ENCODE measurements at regions not wholly inside any gene's neighbourhood (a gene's known extent, or its start where the extent isn't known, plus 50 kb on each side); places are given as distances from the start of the nearest gene placed in this dataset.
"Not testable (repeated sequence)": the region's sequence is repeated elsewhere in the genome, so short reads cannot be mapped to it uniquely, and the experiment has no call there.

DNA sequence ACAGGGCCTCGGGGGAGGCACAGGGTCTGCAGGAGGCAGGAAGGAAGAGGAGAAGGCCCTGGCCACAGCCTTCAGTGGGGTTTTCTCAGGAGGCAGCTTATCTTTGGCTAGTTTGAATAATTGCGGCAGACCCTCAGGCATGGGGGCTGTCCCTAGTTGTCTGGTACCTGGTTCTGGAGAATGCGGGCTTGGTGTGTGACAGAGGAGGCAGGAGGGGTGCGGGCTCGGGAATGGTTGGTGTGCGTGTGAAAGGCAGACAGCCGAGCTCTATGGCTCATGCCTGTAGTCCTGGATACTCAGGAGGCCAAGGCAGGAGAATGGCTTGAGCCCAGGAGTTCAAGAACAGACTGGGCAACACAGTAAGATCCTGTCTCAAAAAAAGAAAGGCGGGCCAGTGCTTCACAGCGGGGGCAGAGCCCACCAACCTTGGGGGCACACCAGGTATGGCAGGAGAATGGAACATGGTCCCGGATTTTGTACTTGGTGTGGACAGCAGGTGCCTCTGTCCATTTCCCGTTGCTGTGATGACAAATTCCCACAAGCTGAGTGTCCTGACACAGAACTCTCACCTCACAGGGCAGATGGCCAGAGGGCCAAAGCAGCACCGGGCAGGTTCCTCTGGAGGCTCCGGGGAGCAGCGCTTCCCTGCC lies 640.6 kb downstream of the TBC1D22A start:
- Histone ChIP-seq H3K36me3 (ENCODE audit: insufficient read depth, low read length) (no peaks in the 10 kb centered on the region), H3K27ac (ENCODE audit: low read depth, low read length) (no peak overlapping the region), H3K9me3 (ENCODE audit: low read length) (no peaks in the 10 kb centered on the region), H3K4me1 (ENCODE audit: insufficient read depth, low read length) (no peaks in the 10 kb centered on the region), H3K27me3 (ENCODE audit: control insufficient read depth in 1 of 2, insufficient read depth in 2 of 2, low read length in 2 of 2) (peaks cover 0 to 4% of the 10 kb centered on the region in 2 donors), H3K9ac (ENCODE audit: low read length) (no peak overlapping the region), H3K4me3 (ENCODE audit: low read depth in 1 of 2, low read length in 2 of 2) (no peak overlapping the region)

DNA sequence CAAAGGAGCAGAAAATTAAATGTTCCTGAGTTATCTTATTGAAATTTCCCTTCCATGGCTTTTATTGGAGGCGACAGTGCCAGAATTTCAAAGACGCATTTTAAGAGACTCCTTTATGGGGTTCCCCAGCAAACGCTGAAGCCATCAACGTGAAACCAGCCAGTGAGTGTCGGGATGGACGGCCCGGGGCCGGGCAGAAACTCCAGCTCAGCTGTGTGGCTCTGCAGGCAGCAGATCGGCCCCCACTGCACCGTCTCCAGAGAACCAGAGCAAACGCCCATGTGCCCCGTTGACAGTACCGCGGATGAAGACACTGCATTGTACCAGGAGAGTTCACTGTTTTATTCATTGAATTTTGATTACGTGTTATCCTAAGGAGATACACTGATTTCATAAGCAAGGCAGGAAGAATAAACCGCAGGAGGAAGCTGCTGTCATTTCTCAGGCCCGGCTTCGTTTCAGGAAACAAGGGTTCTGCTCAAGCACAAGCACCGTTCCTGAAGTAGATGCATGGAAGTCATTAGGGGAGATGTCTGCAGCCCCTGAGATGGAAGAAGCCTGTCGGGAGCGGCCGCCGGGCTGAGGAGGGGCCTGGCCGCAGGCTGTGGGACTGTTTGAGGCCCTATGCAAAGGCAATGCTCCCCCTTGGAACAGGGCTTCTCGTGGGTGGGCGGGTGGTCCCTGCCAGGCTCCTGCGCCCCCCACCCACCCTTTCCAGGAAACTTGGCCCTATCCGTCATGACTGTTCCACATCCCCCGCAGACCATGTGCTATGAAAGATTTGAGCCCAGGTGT lies 639.7 kb downstream of the TBC1D22A start:
- peaks cover 0 to 4% of the 10 kb centered on the region in 2 donors for H3K27me3 ChIP-seq (ENCODE audit: control insufficient read depth in 1 of 2, insufficient read depth in 2 of 2, low read length in 2 of 2)
- H3K4me1 ChIP-seq (ENCODE audit: insufficient read depth, low read length), result no peaks in the 10 kb centered on the region
- H3K36me3 ChIP-seq (ENCODE audit: insufficient read depth, low read length), result no peaks in the 10 kb centered on the region
- no peak overlapping the region for H3K4me3 ChIP-seq (ENCODE audit: low read depth in 1 of 2, low read length in 2 of 2)
- no peak overlapping the region for H3K27ac ChIP-seq (ENCODE audit: low read depth, low read length)
- H3K9ac ChIP-seq (ENCODE audit: low read length), result no peak overlapping the region
- H3K9me3 ChIP-seq (ENCODE audit: low read length), result no peaks in the 10 kb centered on the region

DNA sequence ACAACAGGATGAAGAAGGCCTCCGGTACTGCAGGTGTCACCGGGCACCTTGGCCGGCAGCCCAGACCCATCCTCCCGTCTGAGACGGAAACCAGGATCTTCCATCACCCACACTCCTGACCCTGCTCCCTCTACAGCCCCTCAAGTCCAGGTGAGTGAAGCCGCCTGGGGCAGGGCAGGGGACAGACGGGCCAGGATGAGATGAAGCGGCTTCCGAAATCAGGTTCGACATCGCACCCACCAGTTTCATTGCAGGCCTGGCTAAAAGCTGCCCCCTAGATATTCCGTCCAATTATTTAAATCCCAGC lies 639.1 kb downstream of the TBC1D22A start:
- no peak overlapping the region for H3K9ac ChIP-seq (ENCODE audit: low read length)
- no peaks in the 10 kb centered on the region for H3K9me3 ChIP-seq (ENCODE audit: low read length)
- H3K4me3 ChIP-seq (ENCODE audit: low read depth in 1 of 2, low read length in 2 of 2), result no peak overlapping the region
- H3K27me3 ChIP-seq (ENCODE audit: control insufficient read depth in 1 of 2, insufficient read depth in 2 of 2, low read length in 2 of 2), result peaks cover 0 to 4% of the 10 kb centered on the region in 2 donors
- no peak overlapping the region for H3K27ac ChIP-seq (ENCODE audit: low read depth, low read length)
- no peaks in the 10 kb centered on the region for H3K4me1 ChIP-seq (ENCODE audit: insufficient read depth, low read length)
- no peaks in the 10 kb centered on the region for H3K36me3 ChIP-seq (ENCODE audit: insufficient read depth, low read length)

DNA sequence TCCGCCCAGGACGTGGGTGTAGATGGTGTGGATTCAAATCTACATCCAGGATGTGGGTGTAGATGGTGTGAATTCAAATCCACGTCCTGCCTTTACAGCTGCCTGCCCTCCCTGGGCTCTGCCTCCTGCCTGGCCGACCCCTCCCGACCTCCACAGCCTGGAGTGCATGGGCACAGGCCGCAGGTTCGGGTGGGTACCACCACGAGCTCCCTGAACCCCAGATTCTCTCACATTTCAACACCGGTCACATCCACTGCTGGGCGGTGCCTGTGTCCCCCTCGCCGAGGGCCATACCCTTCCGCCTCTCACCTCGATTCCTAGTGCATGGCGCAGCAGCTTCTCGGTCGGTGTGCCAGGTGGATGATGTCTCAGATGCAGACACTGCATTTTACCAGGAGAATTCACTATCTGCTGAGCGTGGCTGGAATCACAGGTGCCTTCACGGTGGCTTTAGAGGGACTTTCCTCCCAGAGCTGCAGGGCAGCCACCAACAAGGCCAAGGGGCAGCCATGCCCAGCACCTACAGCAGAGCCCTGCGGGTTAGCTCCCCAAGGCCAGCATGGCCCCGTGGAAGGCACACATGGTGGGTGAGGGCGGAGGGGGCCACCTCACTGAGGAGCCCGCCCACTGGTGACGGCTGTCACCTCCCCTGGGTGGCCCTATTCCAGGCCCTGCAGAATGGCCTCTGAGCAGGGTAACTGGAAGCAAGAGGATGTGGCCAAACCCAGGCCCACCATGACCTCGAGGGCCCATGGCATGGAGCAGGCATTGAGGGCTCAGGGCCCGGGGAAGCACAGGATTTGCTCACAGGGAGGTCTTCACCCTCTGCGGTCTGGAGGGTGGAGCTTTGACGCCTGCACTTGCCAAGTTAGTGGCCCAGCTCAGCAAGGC lies 638.5 kb downstream of the TBC1D22A start:
- Histone ChIP-seq H3K36me3 (ENCODE audit: insufficient read depth, low read length) (no peaks in the 10 kb centered on the region), H3K27me3 (ENCODE audit: control insufficient read depth in 1 of 2, insufficient read depth in 2 of 2, low read length in 2 of 2) (peaks cover 0 to 4% of the 10 kb centered on the region in 2 donors), H3K9me3 (ENCODE audit: low read length) (no peaks in the 10 kb centered on the region), H3K4me3 (ENCODE audit: low read depth in 1 of 2, low read length in 2 of 2) (no peak overlapping the region), H3K4me1 (ENCODE audit: insufficient read depth, low read length) (no peaks in the 10 kb centered on the region), H3K27ac (ENCODE audit: low read depth, low read length) (no peak overlapping the region), H3K9ac (ENCODE audit: low read length) (no peak overlapping the region)

DNA sequence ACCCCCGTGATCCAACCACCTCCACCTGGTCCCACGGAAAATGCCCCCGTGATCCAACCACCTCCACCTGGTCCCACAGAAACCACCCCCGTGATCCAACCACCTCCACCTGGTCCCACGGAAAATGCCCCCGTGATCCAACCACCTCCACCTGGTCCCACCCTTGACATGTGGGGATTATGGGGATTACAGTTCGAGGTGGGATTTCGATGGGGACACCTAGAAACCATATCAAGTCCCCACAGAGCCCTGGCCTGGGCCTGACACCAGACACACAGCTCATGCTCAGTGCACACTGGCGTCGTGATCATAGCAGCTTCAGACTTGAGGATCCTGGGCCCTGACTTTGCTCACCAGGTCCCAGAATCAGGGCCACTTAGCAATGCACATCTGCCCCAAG lies 637.7 kb downstream of the TBC1D22A start:
- not testable (repeated sequence) for H3K27ac ChIP-seq (ENCODE audit: low read depth, low read length); H3K36me3 ChIP-seq (ENCODE audit: insufficient read depth, low read length); H3K27me3 ChIP-seq (ENCODE audit: control insufficient read depth in 1 of 2, insufficient read depth in 2 of 2, low read length in 2 of 2); H3K4me3 ChIP-seq (ENCODE audit: low read depth in 1 of 2, low read length in 2 of 2); H3K4me1 ChIP-seq (ENCODE audit: insufficient read depth, low read length); H3K9me3 ChIP-seq (ENCODE audit: low read length); H3K9ac ChIP-seq (ENCODE audit: low read length)

DNA sequence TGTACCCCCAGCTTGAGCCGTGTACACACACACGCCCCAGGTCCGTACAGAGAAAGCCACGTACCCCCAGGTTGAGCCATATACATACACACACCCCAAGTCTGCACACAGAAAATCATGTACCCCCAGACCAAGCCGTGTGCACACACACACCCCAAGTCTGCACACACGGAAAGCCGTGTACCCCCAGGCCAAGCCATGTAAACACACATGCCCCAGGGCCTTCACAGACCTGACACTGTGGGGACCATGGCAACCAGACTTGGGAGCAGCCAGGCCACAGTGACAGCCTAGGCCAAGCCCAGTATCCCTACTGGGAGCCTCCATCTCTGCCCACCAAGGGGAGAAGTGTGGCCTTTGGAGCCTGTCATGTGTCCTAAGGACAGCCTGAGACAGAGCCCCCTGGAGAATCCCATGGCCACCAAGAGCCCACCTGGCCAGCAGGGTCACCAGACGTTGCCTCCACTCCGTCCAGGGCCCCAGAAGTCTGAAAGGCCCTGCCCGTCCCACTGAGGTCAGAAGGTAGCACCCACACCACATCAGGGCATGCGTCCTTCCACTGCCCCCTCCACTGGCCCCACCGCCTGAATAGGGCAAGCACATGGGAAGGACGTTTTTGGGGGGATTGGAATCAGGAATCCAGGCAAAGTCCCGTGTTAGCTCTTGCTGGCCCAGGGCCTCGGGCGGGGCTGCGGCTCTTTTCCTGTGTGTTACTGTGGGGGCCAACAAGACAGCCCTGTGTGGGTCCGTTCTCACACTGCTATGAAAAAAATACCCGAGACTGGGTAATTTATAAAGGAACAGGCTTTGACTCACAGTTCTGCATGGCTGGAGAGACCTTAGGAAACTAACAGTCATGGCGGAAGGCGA lies 636.7 kb downstream of the TBC1D22A start:
- H3K4me3 ChIP-seq (ENCODE audit: low read depth in 1 of 2, low read length in 2 of 2), result no peak overlapping the region
- no peaks in the 10 kb centered on the region for H3K9me3 ChIP-seq (ENCODE audit: low read length)
- H3K27me3 ChIP-seq (ENCODE audit: control insufficient read depth in 1 of 2, insufficient read depth in 2 of 2, low read length in 2 of 2), result peaks cover 0 to 4% of the 10 kb centered on the region in 2 donors

DNA sequence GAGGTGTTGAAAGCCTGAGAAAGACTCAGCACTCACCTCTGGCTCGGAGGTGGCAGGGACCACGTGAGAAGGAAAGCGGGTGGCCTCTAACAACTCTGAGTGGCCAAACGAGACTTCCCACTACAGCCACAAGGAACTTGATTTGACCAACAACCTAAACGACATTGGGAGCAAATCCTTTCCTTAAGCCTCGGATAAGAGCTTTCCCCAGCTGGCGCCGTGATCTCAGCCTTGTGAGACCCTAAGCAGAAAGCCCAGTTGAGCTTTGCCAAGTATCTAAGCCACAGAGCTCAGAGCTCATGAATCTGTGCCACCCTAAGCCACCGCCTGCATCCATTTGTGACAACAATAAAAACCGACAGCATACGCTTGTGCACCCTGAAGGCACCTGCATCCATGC lies 636.0 kb downstream of the TBC1D22A start:
- Histone ChIP-seq H3K9me3 (ENCODE audit: low read length) (no peaks in the 10 kb centered on the region), H3K4me3 (ENCODE audit: low read depth in 1 of 2, low read length in 2 of 2) (no peak overlapping the region), H3K27me3 (ENCODE audit: control insufficient read depth in 1 of 2, insufficient read depth in 2 of 2, low read length in 2 of 2) (peaks cover 0 to 4% of the 10 kb centered on the region in 2 donors), H3K9ac (ENCODE audit: low read length) (no peak overlapping the region), H3K4me1 (ENCODE audit: insufficient read depth, low read length) (no peaks in the 10 kb centered on the region), H3K36me3 (ENCODE audit: insufficient read depth, low read length) (no peaks in the 10 kb centered on the region), H3K27ac (ENCODE audit: low read depth, low read length) (no peak overlapping the region)

More for the DNA sequence above, 636.7 kb downstream of the TBC1D22A start:
- H3K36me3 ChIP-seq (ENCODE audit: insufficient read depth, low read length), result no peaks in the 10 kb centered on the region
- H3K27ac ChIP-seq (ENCODE audit: low read depth, low read length), result no peak overlapping the region
- no peaks in the 10 kb centered on the region for H3K4me1 ChIP-seq (ENCODE audit: insufficient read depth, low read length)
- H3K9ac ChIP-seq (ENCODE audit: low read length), result no peak overlapping the region

DNA sequence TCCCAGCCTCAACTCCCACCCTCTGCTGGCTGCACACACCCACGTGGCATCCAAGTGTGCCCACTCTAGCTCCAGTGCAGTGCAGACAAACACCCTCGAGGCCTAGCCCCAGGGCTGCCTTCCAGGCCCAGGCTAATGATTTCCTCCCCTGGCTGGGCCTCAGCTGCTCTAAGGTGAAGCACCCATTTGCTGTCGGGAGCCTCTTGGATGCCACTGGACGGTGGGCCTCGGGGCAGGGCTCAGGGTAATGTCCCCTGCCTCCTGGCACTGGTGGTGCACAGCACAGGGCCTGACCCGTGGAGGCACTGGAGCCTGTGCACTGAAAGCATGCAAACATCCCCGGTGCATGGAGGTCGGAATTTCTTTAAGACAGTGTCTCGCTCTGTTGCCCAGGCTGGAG lies 635.2 kb downstream of the TBC1D22A start:
- no peaks in the 10 kb centered on the region for H3K36me3 ChIP-seq (ENCODE audit: insufficient read depth, low read length)
- no peaks in the 10 kb centered on the region for H3K9me3 ChIP-seq (ENCODE audit: low read length)
- H3K9ac ChIP-seq (ENCODE audit: low read length), result no peak overlapping the region
- H3K4me3 ChIP-seq (ENCODE audit: low read depth in 1 of 2, low read length in 2 of 2), result no peak overlapping the region
- no peaks in the 10 kb centered on the region for H3K4me1 ChIP-seq (ENCODE audit: insufficient read depth, low read length)
- H3K27me3 ChIP-seq (ENCODE audit: control insufficient read depth in 1 of 2, insufficient read depth in 2 of 2, low read length in 2 of 2), result no peaks in the 10 kb centered on the region
- no peak overlapping the region for H3K27ac ChIP-seq (ENCODE audit: low read depth, low read length)

DNA sequence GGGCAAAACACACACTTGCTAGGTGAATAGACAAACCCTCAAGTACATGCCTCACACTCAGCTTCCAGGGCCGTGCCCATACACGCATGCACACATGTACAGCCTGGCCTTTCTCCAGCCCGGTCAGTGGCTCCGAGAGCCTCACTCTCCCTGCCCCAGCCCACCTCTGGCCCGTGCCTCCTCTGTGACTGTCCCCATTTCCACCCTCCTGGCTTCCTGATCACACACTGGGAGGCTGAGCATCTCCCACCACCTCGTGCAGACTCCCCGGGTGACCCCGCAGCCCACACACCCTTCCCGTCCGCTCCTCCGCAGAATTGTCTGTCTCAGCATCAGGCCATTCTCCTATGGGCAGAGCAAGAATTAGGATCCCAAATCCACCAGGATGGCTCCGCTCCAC lies 634.1 kb downstream of the TBC1D22A start:
- Histone ChIP-seq H3K4me1 (ENCODE audit: insufficient read depth, low read length) (no peaks in the 10 kb centered on the region), H3K9me3 (ENCODE audit: low read length) (no peaks in the 10 kb centered on the region), H3K4me3 (ENCODE audit: low read depth in 1 of 2, low read length in 2 of 2) (no peak overlapping the region), H3K36me3 (ENCODE audit: insufficient read depth, low read length) (no peaks in the 10 kb centered on the region), H3K27me3 (ENCODE audit: control insufficient read depth in 1 of 2, insufficient read depth in 2 of 2, low read length in 2 of 2) (no peaks in the 10 kb centered on the region), H3K27ac (ENCODE audit: low read depth, low read length) (no peak overlapping the region), H3K9ac (ENCODE audit: low read length) (no peak overlapping the region)

DNA sequence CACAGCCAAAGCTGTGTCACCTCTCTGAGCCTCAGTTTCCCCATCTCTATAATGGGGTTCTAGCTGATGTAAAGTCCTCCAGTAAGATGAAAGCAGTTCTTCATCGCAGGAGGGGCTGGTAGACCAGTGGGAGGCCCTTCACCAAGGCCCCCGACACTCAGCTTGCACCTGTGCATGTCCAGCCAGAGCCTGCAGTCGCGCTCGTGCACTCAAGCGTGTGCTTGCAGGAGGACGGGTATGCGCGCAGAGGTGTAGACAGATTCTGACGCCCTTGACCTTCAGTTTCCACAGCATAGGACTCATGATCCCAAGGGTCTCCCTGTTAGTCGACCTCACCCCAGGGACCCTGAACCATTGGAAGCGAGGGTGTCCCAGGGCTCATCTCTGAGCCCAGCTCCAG lies 633.7 kb downstream of the TBC1D22A start:
- Histone ChIP-seq H3K9me3 (ENCODE audit: low read length) (no peaks in the 10 kb centered on the region), H3K27ac (ENCODE audit: low read depth, low read length) (no peak overlapping the region), H3K4me3 (ENCODE audit: low read depth in 1 of 2, low read length in 2 of 2) (no peak overlapping the region), H3K9ac (ENCODE audit: low read length) (no peak overlapping the region), H3K36me3 (ENCODE audit: insufficient read depth, low read length) (no peaks in the 10 kb centered on the region), H3K27me3 (ENCODE audit: control insufficient read depth in 1 of 2, insufficient read depth in 2 of 2, low read length in 2 of 2) (no peaks in the 10 kb centered on the region), H3K4me1 (ENCODE audit: insufficient read depth, low read length) (no peaks in the 10 kb centered on the region)

DNA sequence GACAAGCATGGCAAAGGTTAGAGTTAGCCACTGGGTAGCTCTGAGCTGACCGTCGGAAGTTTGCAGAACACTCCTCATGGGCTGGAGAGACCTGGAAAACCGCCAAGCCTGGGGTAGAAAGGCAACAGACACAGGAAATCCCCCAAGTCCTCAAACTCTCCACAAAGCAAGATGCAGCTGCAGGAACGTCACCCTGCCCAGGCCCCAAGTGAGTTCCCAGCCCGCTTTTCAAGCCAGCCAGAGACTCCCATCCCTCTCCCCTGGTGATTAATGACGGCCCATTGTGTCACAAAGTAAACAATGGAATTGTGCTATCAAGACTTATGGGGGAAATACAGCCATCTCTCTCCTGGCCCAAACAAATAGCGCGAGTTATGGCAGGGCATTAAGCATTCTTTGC lies 633.0 kb downstream of the TBC1D22A start:
- no peaks in the 10 kb centered on the region for H3K36me3 ChIP-seq (ENCODE audit: insufficient read depth, low read length)
- H3K27me3 ChIP-seq (ENCODE audit: control insufficient read depth in 1 of 2, insufficient read depth in 2 of 2, low read length in 2 of 2), result no peaks in the 10 kb centered on the region
- H3K9ac ChIP-seq (ENCODE audit: low read length), result no peak overlapping the region
- no peaks in the 10 kb centered on the region for H3K4me1 ChIP-seq (ENCODE audit: insufficient read depth, low read length)
- no peak overlapping the region for H3K4me3 ChIP-seq (ENCODE audit: low read depth in 1 of 2, low read length in 2 of 2)
- no peaks in the 10 kb centered on the region for H3K9me3 ChIP-seq (ENCODE audit: low read length)
- H3K27ac ChIP-seq (ENCODE audit: low read depth, low read length), result no peak overlapping the region
